GM19452 (cell line): ENCODE measurements at regions not wholly inside any gene's neighbourhood (a gene's known extent, or its start where the extent isn't known, plus 50 kb on each side); places are given as distances from the start of the nearest gene placed in this dataset.

Experiments
- ATAC-seq: cut with Tn5 transposase; IDR thresholded peaks from one replicate; pipeline ENCODE4 v1.9.1; 2021; ENCODE audit not compliant: unreplicated experiment

GRCh38 chr1:165075725-165076370 lies 280.7 kb downstream of the LMX1A start:
- no peak for ATAC-seq

- ATAC-seq = no peak
Observed at GRCh38 chr1:165073185-165074007, 283.1 kb downstream of the LMX1A start.

- no peak for ATAC-seq
Observed at GRCh38 chr1:165070675-165071074, 285.8 kb downstream of the LMX1A start.

- ATAC-seq = no peak
Observed at GRCh38 chr1:165069829-165070228, 286.7 kb downstream of the LMX1A start.

GRCh38 chr1:165068741-165069140 lies 287.8 kb downstream of the LMX1A start:
- ATAC-seq = no peak

- ATAC-seq = no peak
Observed at GRCh38 chr1:165067829-165068228, 288.7 kb downstream of the LMX1A start.

GRCh38 chr1:165063181-165063965 lies 293.1 kb downstream of the LMX1A start:
- no peak for ATAC-seq

GRCh38 chr1:165062346-165062745 lies 294.2 kb downstream of the LMX1A start:
- no peak for ATAC-seq

GRCh38 chr1:165060285-165060793 lies 296.2 kb downstream of the LMX1A start:
- ATAC-seq = no peak

- no peak for ATAC-seq
Observed at GRCh38 chr1:165057956-165058355, 298.6 kb downstream of the LMX1A start.

GRCh38 chr1:165056914-165057313 lies 299.6 kb downstream of the LMX1A start:
- ATAC-seq = no peak

- ATAC-seq = no peak
Observed at GRCh38 chr1:165055581-165055980, 300.9 kb downstream of the LMX1A start.

- ATAC-seq = no peak
Observed at GRCh38 chr1:165054627-165055026, 301.9 kb downstream of the LMX1A start.

GRCh38 chr1:165053351-165053750 lies 303.2 kb downstream of the LMX1A start:
- no peak for ATAC-seq

GRCh38 chr1:165052936-165053335 lies 303.6 kb downstream of the LMX1A start:
- ATAC-seq = no peak

GRCh38 chr1:165052431-165052830 lies 304.1 kb downstream of the LMX1A start:
- ATAC-seq = no peak

- ATAC-seq = no peak
Observed at GRCh38 chr1:165050246-165050645, 306.3 kb downstream of the LMX1A start.

GRCh38 chr1:165047994-165048393 lies 308.5 kb downstream of the LMX1A start:
- ATAC-seq = no peak

GRCh38 chr1:165045902-165046301 lies 310.6 kb downstream of the LMX1A start:
- no peak for ATAC-seq

- no peak for ATAC-seq
Observed at GRCh38 chr1:165040641-165041040, 315.9 kb downstream of the LMX1A start.

- ATAC-seq = no peak
Observed at GRCh38 chr1:165039996-165040395, 316.5 kb downstream of the LMX1A start.
